Adrenal gland (tissue), 9 donors: ENCODE measurements at regions not wholly inside any gene's neighbourhood (a gene's known extent, or its start where the extent isn't known, plus 50 kb on each side); places are given as distances from the start of the nearest gene placed in this dataset.

Source experiments
- DNase-seq, 7 donors: peaks; one replicate each; pipeline ENCODE4 v3.0.0-alpha.2; 2019 to 2020
- H3K27ac ChIP-seq, 5 donors: fragments of 200-600 bp; sonication (generic) in 4 of 5; 1 replicate in 3 of 5; 2 replicates in 2 of 5; pipeline versions ENCODE4 v1.5.1 to v1.8.0; 2016 to 2020; ENCODE audit warnings: mild to moderate bottlenecking in 1 of 5
- H3K27me3 ChIP-seq: fragments of 200-600 bp; 2 replicates; pipeline ENCODE4 v1.8.0; 2021
- H3K36me3 ChIP-seq, 2 donors: fragments of 200-600 bp; replicated peaks in 1 of 2; 1 replicate in 1 of 2; 2 replicates in 1 of 2; pipeline versions ENCODE4 v1.5.1 to v1.8.0; 2018 to 2022
- H3K4me1 ChIP-seq, 2 donors: fragments of 200-600 bp; replicated peaks in 1 of 2; 1 replicate in 1 of 2; 2 replicates in 1 of 2; pipeline versions ENCODE4 v1.5.1 to v1.8.0; 2018 to 2021
- H3K4me3 ChIP-seq, 4 donors: fragments of 200-600 bp; sonication (generic) in 3 of 4; one replicate each; pipeline ENCODE4 v1.5.1; 2016 to 2018
- H3K9me3 ChIP-seq, 3 donors: fragments of 200-600 bp; sonication (generic) in 1 of 3; replicated peaks in 1 of 3; 1 replicate in 2 of 3; 2 replicates in 1 of 3; pipeline versions ENCODE4 v1.5.1 to v1.8.0; 2016 to 2021
- POLR2A ChIP-seq, 2 donors: fragments of 450-650 bp; IDR thresholded peaks; one replicate each; pipeline ENCODE4 v1.6.1; 2017; ENCODE audit warnings: antibody characterized with exemption in 2 of 2, mild to moderate bottlenecking in 2 of 2, moderate library complexity in 1 of 2
- WGBS, 4 donors: extraction: QIAGEN DNeasy Blood & Tissue Kit in 2 of 4; methylation state at CpG; one replicate each; pipeline versions ENCODE4 v1.1.5 to v1.1.7; 2013 to 2017; 5-methylcytosine and 5-hydroxymethylcytosine counted together
- intact Hi-C, 2 donors: fragments of 100-400 bp; cut with DNase I; formaldehyde crosslinking; loops; one replicate each; pipeline versions ENCODE4 v1.14.1 to v1.15.0; 2022 to 2023
- TF ChIP-seq, protein P1 (sequence below), 6 experiments: fragments of 450-650 bp in 4 of 6; fragments of 200-600 bp in 2 of 6; sonication (generic) in 1 of 6; IDR thresholded peaks; 1 replicate in 5 of 6; 2 replicates in 1 of 6; pipeline versions ENCODE4 v1.5.1 to v1.8.0; 2016 to 2021; ENCODE audit warnings: antibody characterized with exemption in 6 of 6, mild to moderate bottlenecking in 2 of 6, moderate library complexity in 1 of 6
- donor health status: healthy with polysubstance abuse.
- donor health status: Bipolar disorder and iron deficiency.
- donor health status: DM: yes; HTN: yes; CAD: no.
- donor health status: DM: no; HTN: no; CAD: no.
- donor health status: DM: no; HTN: no; CAD: no.

- intact Hi-C loops = no loop called here
- 60 to 66% (median 63%) methylated on average over 3 of the region's 3 CpGs for WGBS, 4 donors
- Histone ChIP-seq H3K4me1 (no peaks in the 10 kb centered on the region), H3K27ac (no peak overlapping the region), H3K27me3 (no peaks in the 10 kb centered on the region), H3K4me3 (no peak overlapping the region), H3K36me3 (no peaks in the 10 kb centered on the region), H3K9me3 (no peaks in the 10 kb centered on the region)
- no peak for TF ChIP-seq POLR2A (IDR thresholded peaks at IDR 0.05)
- TF ChIP-seq, protein P1, sequence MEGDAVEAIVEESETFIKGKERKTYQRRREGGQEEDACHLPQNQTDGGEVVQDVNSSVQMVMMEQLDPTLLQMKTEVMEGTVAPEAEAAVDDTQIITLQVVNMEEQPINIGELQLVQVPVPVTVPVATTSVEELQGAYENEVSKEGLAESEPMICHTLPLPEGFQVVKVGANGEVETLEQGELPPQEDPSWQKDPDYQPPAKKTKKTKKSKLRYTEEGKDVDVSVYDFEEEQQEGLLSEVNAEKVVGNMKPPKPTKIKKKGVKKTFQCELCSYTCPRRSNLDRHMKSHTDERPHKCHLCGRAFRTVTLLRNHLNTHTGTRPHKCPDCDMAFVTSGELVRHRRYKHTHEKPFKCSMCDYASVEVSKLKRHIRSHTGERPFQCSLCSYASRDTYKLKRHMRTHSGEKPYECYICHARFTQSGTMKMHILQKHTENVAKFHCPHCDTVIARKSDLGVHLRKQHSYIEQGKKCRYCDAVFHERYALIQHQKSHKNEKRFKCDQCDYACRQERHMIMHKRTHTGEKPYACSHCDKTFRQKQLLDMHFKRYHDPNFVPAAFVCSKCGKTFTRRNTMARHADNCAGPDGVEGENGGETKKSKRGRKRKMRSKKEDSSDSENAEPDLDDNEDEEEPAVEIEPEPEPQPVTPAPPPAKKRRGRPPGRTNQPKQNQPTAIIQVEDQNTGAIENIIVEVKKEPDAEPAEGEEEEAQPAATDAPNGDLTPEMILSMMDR (IDR thresholded peaks at IDR 0.05) = no peak
- DNase-seq = no peak
These were observed 61.5 kb upstream of the HHIP start for GRCh38 chr4:144584428-144584827.

- intact Hi-C loops = no loop called here
- no peak for DNase-seq
- Histone ChIP-seq H3K9me3 (no peaks in the 10 kb centered on the region), H3K4me3 (no peak overlapping the region), H3K27ac (no peak overlapping the region), H3K4me1 (no peaks in the 10 kb centered on the region), H3K36me3 (no peaks in the 10 kb centered on the region), H3K27me3 (no peaks in the 10 kb centered on the region)
- WGBS, 4 donors = 53 to 80% (median 66%) methylated on average over 2 of the region's 2 CpGs
- TF ChIP-seq, protein P1 (IDR thresholded peaks at IDR 0.05) = no peak
- TF ChIP-seq POLR2A (IDR thresholded peaks at IDR 0.05) = no peak
These were observed 56.4 kb upstream of the HHIP start for GRCh38 chr4:144589512-144589911.

DNA sequence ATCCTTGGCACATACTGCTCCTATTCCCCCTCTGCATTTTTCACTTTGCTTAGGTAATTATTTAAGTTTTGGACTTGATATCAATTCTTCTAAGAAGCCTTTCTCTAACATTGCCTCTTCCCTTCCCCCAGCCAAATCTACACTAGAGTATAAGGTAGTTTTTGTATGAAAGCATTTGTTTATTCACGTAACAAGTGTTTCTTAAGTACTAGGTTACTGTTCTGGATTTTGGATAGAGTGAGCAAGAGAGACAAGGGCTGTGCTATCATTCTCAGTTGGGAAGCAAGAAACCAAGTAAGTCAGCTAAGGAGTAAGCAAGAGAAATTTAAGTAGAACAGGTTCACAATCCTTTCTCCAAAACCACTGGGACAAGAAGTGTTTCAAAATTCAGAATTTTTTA lies 55.9 kb upstream of the HHIP start:
- Histone ChIP-seq H3K9me3 (no peaks in the 10 kb centered on the region), H3K36me3 (no peaks in the 10 kb centered on the region), H3K4me1 (no peaks in the 10 kb centered on the region), H3K27ac (no peak overlapping the region), H3K27me3 (no peaks in the 10 kb centered on the region), H3K4me3 (no peak overlapping the region)
- intact Hi-C loops = no loop called here
- no peak for DNase-seq
- no peak for TF ChIP-seq POLR2A (IDR thresholded peaks at IDR 0.05)
- TF ChIP-seq, protein P1 (IDR thresholded peaks at IDR 0.05) = no peak
- 81 to 87% (median 83%) methylated on average over 1 of the region's 1 CpG for WGBS, 4 donors

GRCh38 chr4:144591401-144591800 lies 54.6 kb upstream of the HHIP start:
- H3K4me3 ChIP-seq = no peak overlapping the region

More at GRCh38 chr4:144591401-144591800, 54.6 kb upstream of the HHIP start:
- TF ChIP-seq POLR2A (IDR thresholded peaks at IDR 0.05) = no peak
- TF ChIP-seq, protein P1 (IDR thresholded peaks at IDR 0.05) = no peak
- intact Hi-C loops = no loop called here
- H3K27ac ChIP-seq = no peak overlapping the region
- 16 to 53% (median 26%) methylated on average over 2 of the region's 2 CpGs for WGBS, 4 donors
- H3K4me1 ChIP-seq = no peaks in the 10 kb centered on the region
- H3K36me3 ChIP-seq = no peaks in the 10 kb centered on the region
- H3K27me3 ChIP-seq = no peaks in the 10 kb centered on the region
- no peaks in the 10 kb centered on the region for H3K9me3 ChIP-seq
- DNase-seq = no peak
